ENCODE measurements at regions not wholly inside any gene's neighbourhood (a gene's known extent, or its start where the extent isn't known, plus 50 kb on each side); places are given as distances from the start of the nearest gene placed in this dataset.

GRCh38 chr16:86396422-86396821 is 113.9 kb upstream of the FOXF1 start:
- Histone ChIP-seq H3K27me3 (peaks cover 5% of the 10 kb centered on the region), H3K27ac (no peak overlapping the region), H3K4me1 (ENCODE audit: control insufficient read depth in 1 of 2, insufficient read depth in 1 of 2, low read depth in 1 of 2, low read length in 1 of 2) (no peaks in the 10 kb centered on the region), H3K36me3 (no peaks in the 10 kb centered on the region), H3K4me3 (ENCODE audit: low read depth in 1 of 2, low read length in 1 of 2) (no peak overlapping the region), H3K9me3 (no peaks in the 10 kb centered on the region)
- TF ChIP-seq CTCF (IDR thresholded peaks at IDR 0.05), result no peak

GRCh38 chr16:86396901-86397311 is 113.4 kb upstream of the FOXF1 start:
- Histone ChIP-seq H3K4me3 (ENCODE audit: low read depth in 1 of 2, low read length in 1 of 2) (no peak overlapping the region), H3K9me3 (no peaks in the 10 kb centered on the region), H3K36me3 (no peaks in the 10 kb centered on the region), H3K27me3 (peaks cover 5% of the 10 kb centered on the region), H3K27ac (no peak overlapping the region), H3K4me1 (ENCODE audit: control insufficient read depth in 1 of 2, insufficient read depth in 1 of 2, low read depth in 1 of 2, low read length in 1 of 2) (no peaks in the 10 kb centered on the region)
- TF ChIP-seq CTCF (IDR thresholded peaks at IDR 0.05), result no peak

DNA sequence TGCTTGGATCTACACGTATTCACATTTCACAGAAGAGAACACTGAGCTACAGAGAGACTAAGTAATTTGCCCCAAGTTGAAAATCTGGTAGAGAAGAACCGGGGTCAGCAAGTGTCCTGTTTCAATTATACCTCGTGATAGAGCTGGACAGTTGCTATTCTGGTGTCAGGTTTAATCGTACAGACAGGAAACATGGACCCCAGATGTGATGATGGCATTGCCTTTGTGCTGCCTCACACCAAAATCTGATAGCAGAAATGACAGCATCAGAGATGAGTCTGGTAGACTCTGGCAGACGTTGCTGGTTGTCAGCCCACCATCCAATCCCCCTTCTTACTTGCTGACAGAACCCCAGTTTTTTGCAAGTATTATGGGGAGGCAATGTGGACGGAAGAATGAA is 112.1 kb upstream of the FOXF1 start:
- peaks cover 9% of the 10 kb centered on the region for H3K27me3 ChIP-seq

GRCh38 chr16:86398622-86399021 is 111.7 kb upstream of the FOXF1 start:
- no peak for TF ChIP-seq CTCF (IDR thresholded peaks at IDR 0.05)
- Histone ChIP-seq H3K4me3 (ENCODE audit: low read depth in 1 of 2, low read length in 1 of 2) (no peak overlapping the region), H3K4me1 (ENCODE audit: control insufficient read depth in 1 of 2, insufficient read depth in 1 of 2, low read depth in 1 of 2, low read length in 1 of 2) (no peaks in the 10 kb centered on the region), H3K27me3 (peaks cover 9% of the 10 kb centered on the region), H3K27ac (no peak overlapping the region), H3K36me3 (no peaks in the 10 kb centered on the region), H3K9me3 (no peaks in the 10 kb centered on the region)

More for the DNA sequence above, 112.1 kb upstream of the FOXF1 start:
- Histone ChIP-seq H3K4me1 (ENCODE audit: control insufficient read depth in 1 of 2, insufficient read depth in 1 of 2, low read depth in 1 of 2, low read length in 1 of 2) (no peaks in the 10 kb centered on the region), H3K27ac (no peak overlapping the region), H3K36me3 (no peaks in the 10 kb centered on the region), H3K9me3 (no peaks in the 10 kb centered on the region), H3K4me3 (ENCODE audit: low read depth in 1 of 2, low read length in 1 of 2) (no peak overlapping the region)
- TF ChIP-seq CTCF (IDR thresholded peaks at IDR 0.05), result no peak

- no peak overlapping the region for H3K27ac ChIP-seq
- H3K36me3 ChIP-seq, result no peaks in the 10 kb centered on the region
- no peaks in the 10 kb centered on the region for H3K9me3 ChIP-seq
- H3K27me3 ChIP-seq, result peaks cover 20% of the 10 kb centered on the region
- H3K4me1 ChIP-seq (ENCODE audit: control insufficient read depth in 1 of 2, insufficient read depth in 1 of 2, low read depth in 1 of 2, low read length in 1 of 2), result no peaks in the 10 kb centered on the region
- no peak for TF ChIP-seq CTCF (IDR thresholded peaks at IDR 0.05)
- H3K4me3 ChIP-seq (ENCODE audit: low read depth in 1 of 2, low read length in 1 of 2), result no peak overlapping the region
Measured at GRCh38 chr16:86401126-86401525, 109.2 kb upstream of the FOXF1 start.

DNA sequence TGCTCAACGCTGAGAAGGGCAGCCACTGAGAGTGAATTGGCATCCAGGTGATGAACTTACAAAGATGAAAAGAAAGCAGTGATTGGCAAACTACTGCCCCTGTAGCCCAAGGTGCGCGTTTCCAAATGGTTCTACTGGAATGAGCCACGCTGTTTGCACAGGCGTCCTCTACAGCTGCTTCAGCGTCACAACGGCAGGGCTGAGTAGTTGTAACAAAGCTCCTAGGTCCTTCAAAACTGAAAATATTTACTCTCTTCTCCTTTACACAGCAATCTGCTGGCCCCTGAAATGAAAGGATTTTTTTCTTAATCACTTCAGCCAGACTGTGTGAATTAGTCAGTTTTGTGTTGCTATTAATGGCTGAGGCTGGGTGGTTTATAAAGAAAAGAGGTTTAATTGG is 107.2 kb upstream of the FOXF1 start:
- Histone ChIP-seq H3K27me3 (peaks cover 28% of the 10 kb centered on the region), H3K36me3 (no peaks in the 10 kb centered on the region), H3K4me3 (ENCODE audit: low read depth in 1 of 2, low read length in 1 of 2) (no peak overlapping the region), H3K9me3 (no peaks in the 10 kb centered on the region), H3K4me1 (ENCODE audit: control insufficient read depth in 1 of 2, insufficient read depth in 1 of 2, low read depth in 1 of 2, low read length in 1 of 2) (no peaks in the 10 kb centered on the region), H3K27ac (no peak overlapping the region)
- no peak for TF ChIP-seq CTCF (IDR thresholded peaks at IDR 0.05)

Data from neutrophil (primary cell).